HCT116 (cell line): ENCODE measurements at regions not wholly inside any gene's neighbourhood (a gene's known extent, or its start where the extent isn't known, plus 50 kb on each side); places are given as distances from the start of the nearest gene placed in this dataset.

Experiments used
- CTCF ChIP-seq, 3 experiments: fragments of 200-600 bp in 1 of 3; sonication (generic) in 1 of 3; IDR thresholded peaks in 2 of 3; conservative IDR thresholded peaks in 1 of 3; 2 replicates each; pipeline ENCODE4 v1.5.1; 2012 to 2017; ENCODE audit warnings: low read depth in 2 of 3, low read length in 2 of 3, antibody characterized with exemption in 1 of 3, borderline replicate concordance in 1 of 3, control low read depth in 1 of 3, mild to moderate bottlenecking in 1 of 3, mixed read lengths in 1 of 3, mixed run types in 1 of 3, moderate library complexity in 1 of 3; ENCODE audit not compliant: insufficient read depth in 1 of 3
- EZH2 ChIP-seq: fragments of 200-600 bp; sonication (generic); IDR thresholded peaks from 2 replicates; pipeline ENCODE4 v1.6.1; 2017; ENCODE audit warnings: antibody characterized with exemption, mixed run types
- FOSL1 ChIP-seq: IDR thresholded peaks from 2 replicates; pipeline ENCODE4 v1.6.1; 2012; ENCODE audit warnings: low read depth
- POLR2A ChIP-seq: IDR thresholded peaks from 2 replicates; pipeline ENCODE4 v1.7.0; 2011; ENCODE audit warnings: borderline replicate concordance; ENCODE audit not compliant: insufficient read depth, insufficient read length; ENCODE audit errors: extremely low read depth
- POLR2AphosphoS5 ChIP-seq: IDR thresholded peaks from 2 replicates; pipeline ENCODE4 v1.6.1; 2011; ENCODE audit warnings: mild to moderate bottlenecking, low read depth, low read length, moderate library complexity
- YY1 ChIP-seq: IDR thresholded peaks from 2 replicates; pipeline ENCODE4 v1.6.1; 2011; ENCODE audit warnings: low read length, low read depth, moderate library complexity, mild to moderate bottlenecking; ENCODE audit not compliant: insufficient replicate concordance; ENCODE audit errors: extremely low read depth

GRCh38 chr5:63877961-63878360 lies 84.3 kb downstream of the HTR1A start:
- TF ChIP-seq POLR2A (no peak), YY1 (no peak), CTCF (IDR thresholded peaks at IDR 0.05 in 2 of 3, conservative IDR thresholded peaks at IDR 0.05 in 1 of 3; ENCODE audit: borderline replicate concordance in 1 of 3, insufficient read depth in 1 of 3, low read depth in 2 of 3, low read length in 2 of 3) (no peak), POLR2AphosphoS5 (no peak), EZH2 (no peak), FOSL1 (no peak)
